T-helper 1 cell treated with Interleukin-12 subunit alpha and Interleukin-12 subunit beta and Interleukin-4 antibody, amounts not matched to agents 30 μg/mL and 1 μg/mL, for 36 hours (primary cell): ENCODE measurements at regions not wholly inside any gene's neighbourhood (a gene's known extent, or its start where the extent isn't known, plus 50 kb on each side); places are given as distances from the start of the nearest gene placed in this dataset.

Source experiments
- H3K27ac Mint-ChIP-seq: one replicate; pipeline ENCODE4 v1.8.0; 2021; ENCODE audit warnings: mild to moderate bottlenecking, mixed read lengths
- H3K27me3 Mint-ChIP-seq: one replicate; pipeline ENCODE4 v1.8.0; 2021; ENCODE audit warnings: low read depth, mixed read lengths
- H3K36me3 Mint-ChIP-seq: one replicate; pipeline ENCODE4 v1.8.0; 2021; ENCODE audit warnings: low read depth, mixed read lengths
- H3K4me1 Mint-ChIP-seq: one replicate; pipeline ENCODE4 v1.8.0; 2021; ENCODE audit warnings: low read depth, mixed read lengths
- H3K4me3 Mint-ChIP-seq: one replicate; pipeline ENCODE4 v1.8.0; 2021; ENCODE audit warnings: mild to moderate bottlenecking, moderate library complexity, mixed read lengths
- H3K9me3 Mint-ChIP-seq: one replicate; pipeline ENCODE4 v1.8.0; 2021; ENCODE audit warnings: mixed read lengths

- no peaks in the 10 kb centered on the region for H3K9me3 Mint-ChIP-seq
- H3K27ac Mint-ChIP-seq = no peak overlapping the region
- no peak overlapping the region for H3K4me3 Mint-ChIP-seq
- H3K27me3 Mint-ChIP-seq = peaks cover 2% of the 10 kb centered on the region
- no peaks in the 10 kb centered on the region for H3K36me3 Mint-ChIP-seq
- peaks cover 15% of the 10 kb centered on the region for H3K4me1 Mint-ChIP-seq
These were observed 62.2 kb upstream of the ADORA2B start for GRCh38 chr17:15882777-15883176.

GRCh38 chr17:15883617-15884111 is 61.3 kb upstream of the ADORA2B start:
- H3K27ac Mint-ChIP-seq = no peak overlapping the region
- peaks cover 15% of the 10 kb centered on the region for H3K4me1 Mint-ChIP-seq
- H3K4me3 Mint-ChIP-seq = no peak overlapping the region
- no peaks in the 10 kb centered on the region for H3K27me3 Mint-ChIP-seq
- no peaks in the 10 kb centered on the region for H3K36me3 Mint-ChIP-seq
- no peaks in the 10 kb centered on the region for H3K9me3 Mint-ChIP-seq

GRCh38 chr17:15884731-15885130 is 60.2 kb upstream of the ADORA2B start:
- Mint-ChIP-seq H3K27ac (no peak overlapping the region), H3K4me3 (no peak overlapping the region), H3K9me3 (no peaks in the 10 kb centered on the region), H3K4me1 (peaks cover 15% of the 10 kb centered on the region), H3K36me3 (no peaks in the 10 kb centered on the region), H3K27me3 (no peaks in the 10 kb centered on the region)

GRCh38 chr17:15885770-15886169 is 59.2 kb upstream of the ADORA2B start:
- no peaks in the 10 kb centered on the region for H3K36me3 Mint-ChIP-seq
- H3K9me3 Mint-ChIP-seq = no peaks in the 10 kb centered on the region
- H3K4me1 Mint-ChIP-seq = peaks cover 15% of the 10 kb centered on the region
- no peak overlapping the region for H3K4me3 Mint-ChIP-seq
- no peaks in the 10 kb centered on the region for H3K27me3 Mint-ChIP-seq
- H3K27ac Mint-ChIP-seq = no peak overlapping the region

GRCh38 chr17:15886221-15886620 is 58.7 kb upstream of the ADORA2B start:
- Mint-ChIP-seq H3K4me3 (no peak overlapping the region), H3K36me3 (no peaks in the 10 kb centered on the region), H3K4me1 (peaks cover 15% of the 10 kb centered on the region), H3K9me3 (no peaks in the 10 kb centered on the region), H3K27ac (peak overlapping the region; percentile 3), H3K27me3 (no peaks in the 10 kb centered on the region)

- H3K4me3 Mint-ChIP-seq = no peak overlapping the region
- no peak overlapping the region for H3K27ac Mint-ChIP-seq
- no peaks in the 10 kb centered on the region for H3K9me3 Mint-ChIP-seq
These were observed 58.1 kb upstream of the ADORA2B start for GRCh38 chr17:15886804-15887203.

GRCh38 chr17:15888436-15888835 is 56.5 kb upstream of the ADORA2B start:
- Mint-ChIP-seq H3K4me1 (peaks cover 15% of the 10 kb centered on the region), H3K4me3 (no peak overlapping the region), H3K27ac (no peak overlapping the region), H3K9me3 (no peaks in the 10 kb centered on the region), H3K27me3 (peaks cover 1% of the 10 kb centered on the region), H3K36me3 (no peaks in the 10 kb centered on the region)

More at GRCh38 chr17:15886804-15887203, 58.1 kb upstream of the ADORA2B start:
- H3K36me3 Mint-ChIP-seq = no peaks in the 10 kb centered on the region
- peaks cover 15% of the 10 kb centered on the region for H3K4me1 Mint-ChIP-seq
- H3K27me3 Mint-ChIP-seq = no peaks in the 10 kb centered on the region

- Mint-ChIP-seq H3K4me1 (peaks cover 15% of the 10 kb centered on the region), H3K36me3 (no peaks in the 10 kb centered on the region), H3K27me3 (peaks cover 12% of the 10 kb centered on the region), H3K4me3 (no peak overlapping the region), H3K27ac (no peak overlapping the region), H3K9me3 (no peaks in the 10 kb centered on the region)
These were observed 54.5 kb upstream of the ADORA2B start for GRCh38 chr17:15890279-15890892.

GRCh38 chr17:15891318-15891717 is 53.6 kb upstream of the ADORA2B start:
- no peak overlapping the region for H3K27ac Mint-ChIP-seq
- no peaks in the 10 kb centered on the region for H3K36me3 Mint-ChIP-seq
- no peaks in the 10 kb centered on the region for H3K9me3 Mint-ChIP-seq
- H3K4me1 Mint-ChIP-seq = peaks cover 11% of the 10 kb centered on the region
- H3K4me3 Mint-ChIP-seq = no peak overlapping the region
- peaks cover 12% of the 10 kb centered on the region for H3K27me3 Mint-ChIP-seq

GRCh38 chr17:15892244-15892643 is 52.7 kb upstream of the ADORA2B start:
- Mint-ChIP-seq H3K27ac (no peak overlapping the region), H3K4me1 (peaks cover 2% of the 10 kb centered on the region), H3K36me3 (no peaks in the 10 kb centered on the region), H3K4me3 (no peak overlapping the region), H3K9me3 (no peaks in the 10 kb centered on the region), H3K27me3 (peaks cover 12% of the 10 kb centered on the region)

- Mint-ChIP-seq H3K4me3 (no peak overlapping the region), H3K9me3 (no peaks in the 10 kb centered on the region), H3K4me1 (peaks cover 5% of the 10 kb centered on the region), H3K36me3 (no peaks in the 10 kb centered on the region), H3K27ac (no peak overlapping the region), H3K27me3 (peaks cover 14% of the 10 kb centered on the region)
These were observed 51.9 kb upstream of the ADORA2B start for GRCh38 chr17:15892731-15893657.

GRCh38 chr17:15893658-15894024 is 51.3 kb upstream of the ADORA2B start:
- no peak overlapping the region for H3K4me3 Mint-ChIP-seq
- no peak overlapping the region for H3K27ac Mint-ChIP-seq
- H3K9me3 Mint-ChIP-seq = no peaks in the 10 kb centered on the region
- no peaks in the 10 kb centered on the region for H3K36me3 Mint-ChIP-seq
- H3K27me3 Mint-ChIP-seq = peaks cover 18% of the 10 kb centered on the region
- H3K4me1 Mint-ChIP-seq = peaks cover 6% of the 10 kb centered on the region

- no peaks in the 10 kb centered on the region for H3K9me3 Mint-ChIP-seq
- H3K36me3 Mint-ChIP-seq = no peaks in the 10 kb centered on the region
- H3K4me3 Mint-ChIP-seq = no peak overlapping the region
- no peak overlapping the region for H3K27ac Mint-ChIP-seq
- peaks cover 19% of the 10 kb centered on the region for H3K27me3 Mint-ChIP-seq
- H3K4me1 Mint-ChIP-seq = peaks cover 6% of the 10 kb centered on the region
These were observed 50.7 kb upstream of the ADORA2B start for GRCh38 chr17:15894258-15894657.

GRCh38 chr17:15894913-15895658 is 49.8 kb upstream of the ADORA2B start:
- no peak overlapping the region for H3K4me3 Mint-ChIP-seq
- H3K27ac Mint-ChIP-seq = no peak overlapping the region
- no peaks in the 10 kb centered on the region for H3K9me3 Mint-ChIP-seq
- H3K36me3 Mint-ChIP-seq = no peaks in the 10 kb centered on the region
- H3K27me3 Mint-ChIP-seq = peaks cover 19% of the 10 kb centered on the region
- peaks cover 6% of the 10 kb centered on the region for H3K4me1 Mint-ChIP-seq
